Activated naive CD8-positive, alpha-beta T cell treated with anti-CD3 and anti-CD28 coated beads, Interleukin-2, amount 50 U/mL, for 24 hours (primary cell): ENCODE measurements at regions not wholly inside any gene's neighbourhood (a gene's known extent, or its start where the extent isn't known, plus 50 kb on each side); places are given as distances from the start of the nearest gene placed in this dataset.
"Not testable (repeated sequence)": the region's sequence is repeated elsewhere in the genome, so short reads cannot be mapped to it uniquely, and the experiment has no call there.

Source experiments
- ATAC-seq: fragments of 150-1000 bp; cut with Tn5 transposase; one replicate; pipeline ENCODE4 v1.10.0; 2021
- DNase-seq: peaks from one replicate; pipeline ENCODE4 v3.0.0; 2021
- H3K27ac Mint-ChIP-seq: one replicate; pipeline ENCODE4 v1.8.0; 2021; ENCODE audit warnings: mild to moderate bottlenecking, mixed read lengths
- H3K27me3 Mint-ChIP-seq: one replicate; pipeline ENCODE4 v1.8.0; 2021; ENCODE audit warnings: mixed read lengths
- H3K36me3 Mint-ChIP-seq: one replicate; pipeline ENCODE4 v1.8.0; 2021; ENCODE audit warnings: low read depth, mixed read lengths
- H3K4me1 Mint-ChIP-seq: one replicate; pipeline ENCODE4 v1.8.0; 2021; ENCODE audit warnings: mixed read lengths
- H3K4me3 Mint-ChIP-seq: one replicate; pipeline ENCODE4 v1.8.0; 2021; ENCODE audit warnings: mild to moderate bottlenecking, moderate library complexity, mixed read lengths
- H3K9me3 Mint-ChIP-seq: one replicate; pipeline ENCODE4 v1.8.0; 2021; ENCODE audit warnings: mixed read lengths

DNA sequence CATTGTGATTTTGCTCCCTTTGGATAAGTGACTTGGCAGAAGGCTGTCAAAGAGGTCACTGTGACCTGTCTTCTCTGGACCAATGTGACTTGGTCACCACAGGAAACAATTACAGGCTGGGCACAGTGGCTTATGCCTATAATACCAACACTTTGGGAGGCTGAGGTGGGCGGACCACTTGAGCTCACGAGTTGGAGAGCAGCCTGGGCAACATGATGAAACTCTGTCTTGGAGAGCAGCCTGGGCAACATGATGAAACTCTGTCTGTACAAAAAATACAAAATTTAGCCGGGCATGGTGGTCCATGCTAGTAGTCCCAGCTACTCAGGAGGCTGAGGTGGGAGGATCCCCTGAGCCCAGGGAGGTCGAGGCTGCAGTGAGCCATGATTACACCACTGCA lies 256.9 kb downstream of the FAM72C start:
- ATAC-seq, H3K4me1 Mint-ChIP-seq, H3K27ac Mint-ChIP-seq, H3K4me3 Mint-ChIP-seq, H3K9me3 Mint-ChIP-seq, H3K36me3 Mint-ChIP-seq, DNase-seq: not testable (repeated sequence)
- peaks cover 25% of the 10 kb centered on the region for H3K27me3 Mint-ChIP-seq

DNA sequence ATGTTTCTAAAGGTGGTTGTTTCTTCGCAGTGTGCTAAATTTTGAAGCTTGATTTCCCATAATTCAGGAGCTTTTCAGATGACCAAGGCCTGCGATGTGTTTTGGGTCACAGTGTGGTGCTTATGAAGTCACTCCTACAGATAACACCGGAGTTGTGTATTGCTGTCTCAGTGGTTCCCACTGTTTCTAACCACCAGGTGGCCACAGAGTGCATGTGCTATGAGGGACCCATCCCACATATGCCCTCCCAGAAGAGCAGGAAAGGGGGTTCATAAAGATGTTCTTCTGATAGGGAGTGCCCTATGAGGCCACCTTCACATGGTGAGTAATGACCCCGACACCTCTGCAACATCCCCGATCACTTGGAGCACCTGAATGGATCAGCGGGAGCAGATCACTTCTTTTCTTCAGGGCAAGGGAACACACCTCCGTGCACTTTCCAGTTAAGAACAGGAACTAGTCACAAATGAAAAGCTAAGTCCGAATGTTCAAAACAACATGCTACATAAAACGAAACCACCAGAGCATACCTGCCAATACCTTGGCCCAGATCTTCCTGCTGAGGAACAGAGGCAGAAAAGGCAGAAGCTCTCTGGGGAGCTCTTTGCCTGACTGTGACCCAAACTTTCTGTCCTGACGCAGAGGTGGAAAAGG lies 262.1 kb downstream of the FAM72C start:
- not testable (repeated sequence) for H3K36me3 Mint-ChIP-seq, H3K27ac Mint-ChIP-seq, H3K9me3 Mint-ChIP-seq, H3K4me3 Mint-ChIP-seq, H3K4me1 Mint-ChIP-seq, DNase-seq, ATAC-seq
- peaks cover 18% of the 10 kb centered on the region for H3K27me3 Mint-ChIP-seq

DNA sequence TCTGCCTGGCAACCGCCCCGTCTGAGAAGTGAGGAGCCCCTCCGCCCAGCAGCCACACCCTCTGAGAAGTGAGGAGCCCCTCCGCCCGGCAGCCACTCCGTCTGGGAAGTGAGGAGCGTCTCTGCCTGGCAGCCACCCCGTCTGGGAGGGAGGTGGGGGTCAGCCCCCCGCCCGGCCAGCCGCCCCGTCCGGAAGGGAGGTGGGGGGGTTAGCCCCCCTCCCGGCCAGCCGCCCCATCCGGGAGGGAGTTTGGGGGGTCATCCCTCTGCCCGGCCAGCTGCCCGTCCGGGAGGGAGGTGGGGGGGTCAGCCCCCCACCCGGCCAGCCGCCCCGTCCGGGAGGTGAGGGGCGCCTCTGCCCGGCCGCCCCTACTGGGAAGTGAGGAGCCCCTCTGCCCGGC lies 269.0 kb downstream of the FAM72C start:
- DNase-seq, H3K4me1 Mint-ChIP-seq, H3K36me3 Mint-ChIP-seq, H3K27ac Mint-ChIP-seq, H3K4me3 Mint-ChIP-seq, ATAC-seq, H3K9me3 Mint-ChIP-seq: not testable (repeated sequence)
- H3K27me3 Mint-ChIP-seq, result peaks cover 34% of the 10 kb centered on the region

DNA sequence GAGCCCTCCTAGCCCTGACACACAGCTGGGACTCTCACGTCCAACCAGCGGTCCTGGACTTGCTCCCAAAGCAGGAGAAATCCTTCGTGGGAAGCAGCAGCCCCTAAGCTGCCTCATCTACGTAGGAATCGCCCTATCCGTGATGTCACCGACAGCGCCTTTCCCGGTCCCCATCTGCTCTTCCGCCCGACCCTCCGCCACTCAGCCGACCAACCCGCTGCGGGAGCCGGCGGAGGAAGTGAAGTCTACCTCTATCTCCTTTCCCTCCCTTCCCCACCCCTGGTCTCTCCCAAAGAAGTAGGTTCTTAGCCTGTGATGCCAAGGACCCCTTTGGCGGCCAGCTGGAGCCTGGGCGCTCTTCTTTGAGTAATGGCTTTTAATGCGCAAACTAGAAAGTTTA lies 272.1 kb downstream of the FAM72C start:
- DNase-seq (no peak), ATAC-seq (no peak)
- Mint-ChIP-seq H3K36me3 (peaks cover 3% of the 10 kb centered on the region), H3K4me1 (peaks cover 4% of the 10 kb centered on the region), H3K27ac (no peak overlapping the region), H3K27me3 (peaks cover 47% of the 10 kb centered on the region), H3K9me3 (peaks cover 6% of the 10 kb centered on the region), H3K4me3 (no peak overlapping the region)

DNA sequence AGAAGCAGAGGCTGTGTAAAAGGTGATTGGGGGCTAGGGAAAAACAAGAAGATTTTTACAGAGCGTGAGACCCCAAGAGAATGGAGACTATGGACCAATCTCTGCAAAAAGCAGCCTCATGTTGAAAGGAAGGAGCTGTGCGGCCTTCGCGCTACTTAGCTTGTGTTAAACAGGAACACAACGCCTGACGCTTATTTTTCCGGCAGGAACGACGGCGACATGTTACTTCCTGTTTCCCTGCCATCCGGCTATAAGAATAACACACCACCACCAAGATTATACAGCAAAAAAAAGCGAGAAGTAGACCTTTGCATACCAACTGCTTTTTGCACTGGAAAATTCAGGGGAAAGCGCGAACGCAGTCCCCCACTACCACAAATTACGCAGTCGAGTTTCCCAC lies 272.7 kb downstream of the FAM72C start:
- Mint-ChIP-seq H3K27ac (no peak overlapping the region), H3K27me3 (peaks cover 52% of the 10 kb centered on the region), H3K36me3 (peaks cover 3% of the 10 kb centered on the region), H3K4me3 (no peak overlapping the region), H3K9me3 (peaks cover 6% of the 10 kb centered on the region), H3K4me1 (peaks cover 4% of the 10 kb centered on the region)
- no peak for DNase-seq
- no peak for ATAC-seq

DNA sequence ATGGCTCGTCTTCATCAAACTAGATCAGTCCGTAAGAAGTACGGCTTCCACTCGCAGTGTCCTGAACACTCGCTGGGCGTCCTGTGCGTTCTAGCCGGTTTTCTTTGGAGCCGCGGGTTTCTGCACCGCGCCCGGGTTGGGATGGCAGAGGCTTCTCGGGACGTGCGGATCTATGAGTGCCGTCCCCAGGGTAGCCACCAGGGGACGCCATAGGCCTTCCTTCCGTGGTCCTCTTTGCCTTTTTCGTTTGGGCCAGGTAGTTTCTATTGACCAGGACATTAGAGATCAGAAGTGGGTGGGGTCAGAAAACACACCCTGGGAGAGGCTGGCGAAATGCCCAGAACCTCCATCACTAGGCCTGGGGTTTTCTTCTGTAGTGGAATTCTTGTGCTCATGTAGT lies 273.8 kb downstream of the FAM72C start:
- Mint-ChIP-seq H3K9me3 (peaks cover 6% of the 10 kb centered on the region), H3K27ac (no peak overlapping the region), H3K27me3 (peaks cover 62% of the 10 kb centered on the region), H3K36me3 (peaks cover 3% of the 10 kb centered on the region), H3K4me1 (peaks cover 4% of the 10 kb centered on the region), H3K4me3 (no peak overlapping the region)
- no peak for ATAC-seq
- peak; percentile 23 for DNase-seq

DNA sequence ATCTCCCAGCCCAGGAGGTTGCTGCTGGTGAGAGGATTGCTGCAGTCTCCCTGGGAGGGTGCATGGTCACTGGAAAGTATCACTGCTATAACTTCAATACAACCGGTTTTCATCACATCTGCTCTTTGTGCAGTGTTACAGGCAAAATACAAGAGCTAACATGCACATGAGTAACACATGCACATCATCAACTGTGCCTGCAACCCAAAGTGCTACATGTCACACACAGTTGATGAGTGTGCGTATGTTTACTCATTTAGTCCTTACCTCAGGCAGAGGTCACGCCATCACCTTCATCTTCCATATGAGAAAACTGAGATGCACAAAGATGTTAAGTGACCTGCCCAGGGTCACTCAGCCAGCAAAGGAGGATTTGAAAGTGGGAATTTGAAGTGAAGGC lies 277.7 kb downstream of the FAM72C start:
- no peak for DNase-seq
- no peak for ATAC-seq
- H3K4me1 Mint-ChIP-seq, result peaks cover under 1% of the 10 kb centered on the region
- H3K27me3 Mint-ChIP-seq, result peaks cover 72% of the 10 kb centered on the region
- H3K9me3 Mint-ChIP-seq, result peaks cover 6% of the 10 kb centered on the region
- peaks cover 5% of the 10 kb centered on the region for H3K36me3 Mint-ChIP-seq
- H3K27ac Mint-ChIP-seq, result no peak overlapping the region
- H3K4me3 Mint-ChIP-seq, result no peak overlapping the region

DNA sequence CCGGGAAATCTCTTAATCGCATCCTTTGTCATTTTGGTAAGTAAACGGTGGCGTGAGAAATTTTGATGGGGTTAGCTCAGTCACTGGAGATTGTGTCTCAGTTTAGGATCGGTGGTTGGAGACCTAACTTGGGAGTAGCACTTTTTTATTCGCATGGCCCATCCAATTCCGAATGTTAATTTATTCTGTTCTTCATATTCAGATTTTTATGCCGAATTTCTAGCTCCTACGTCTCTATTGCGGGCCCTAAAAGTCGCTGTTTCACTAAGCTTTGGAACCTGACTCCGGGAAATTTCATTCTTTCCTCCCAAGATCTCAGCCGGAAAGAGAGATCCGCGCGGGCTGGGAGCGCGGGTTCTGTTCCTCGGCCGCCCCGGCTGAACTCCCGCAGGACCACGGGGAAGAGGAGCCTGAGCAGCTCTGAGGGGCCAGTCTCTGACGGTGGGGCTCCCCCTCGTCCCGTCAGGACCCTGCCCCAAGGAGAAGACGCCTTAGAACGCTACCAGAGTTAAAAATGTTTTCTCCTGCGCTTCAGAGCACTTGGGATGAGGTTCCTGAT lies 279.7 kb downstream of the FAM72C start:
- Mint-ChIP-seq H3K4me3 (no peak overlapping the region), H3K4me1 (no peaks in the 10 kb centered on the region), H3K27me3 (peaks cover 61% of the 10 kb centered on the region), H3K9me3 (no peaks in the 10 kb centered on the region), H3K36me3 (peaks cover 1% of the 10 kb centered on the region), H3K27ac (no peak overlapping the region)
- DNase-seq (no peak), ATAC-seq (no peak)

DNA sequence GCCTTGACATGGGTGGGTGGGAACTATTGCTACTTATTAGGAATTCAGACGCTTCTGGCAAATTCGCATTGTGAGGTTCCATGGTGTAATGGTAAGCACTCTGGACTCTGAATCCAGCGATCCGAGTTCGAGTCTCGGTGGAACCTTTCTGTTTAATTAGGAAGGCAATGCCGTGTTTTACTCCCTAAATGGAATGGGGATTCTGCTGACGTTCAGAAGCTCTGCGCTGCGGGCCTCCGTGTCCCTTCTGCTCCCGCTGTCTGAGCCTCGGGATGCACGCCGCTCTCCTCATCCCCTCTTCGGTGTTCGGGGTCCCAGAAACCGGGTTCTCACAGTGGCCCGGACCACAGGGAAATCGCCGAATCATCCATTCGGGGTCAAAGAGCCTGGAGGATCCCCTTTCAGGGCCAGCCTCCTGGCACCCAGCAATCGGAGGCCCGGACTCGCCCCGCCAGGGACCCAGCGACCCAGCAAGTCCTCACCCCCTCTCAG lies 280.3 kb downstream of the FAM72C start:
- no peaks in the 10 kb centered on the region for H3K4me1 Mint-ChIP-seq
- H3K27ac Mint-ChIP-seq, result no peak overlapping the region
- H3K9me3 Mint-ChIP-seq, result no peaks in the 10 kb centered on the region
- H3K4me3 Mint-ChIP-seq, result no peak overlapping the region
- ATAC-seq, result no peak
- peaks cover 1% of the 10 kb centered on the region for H3K36me3 Mint-ChIP-seq
- no peak for DNase-seq
- H3K27me3 Mint-ChIP-seq, result peaks cover 57% of the 10 kb centered on the region

DNA sequence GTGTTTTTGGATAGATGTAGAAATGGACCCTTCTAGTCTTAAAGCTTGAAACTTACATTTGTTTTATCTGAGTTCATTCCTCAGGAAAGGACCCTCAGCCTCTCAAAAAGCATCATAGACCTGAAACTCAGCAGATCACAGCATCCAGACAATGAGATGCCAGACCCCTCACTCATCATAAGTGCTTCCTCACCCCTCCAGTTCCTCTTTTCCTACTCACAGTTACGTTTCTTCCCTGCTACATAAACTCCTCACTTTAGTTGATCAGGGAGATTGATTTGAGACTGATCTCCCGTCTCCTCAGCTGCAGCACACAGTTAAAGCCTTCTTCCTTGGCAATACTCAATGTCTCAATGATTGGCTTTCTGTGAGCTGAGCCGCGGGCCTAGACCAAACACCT lies 282.0 kb downstream of the FAM72C start:
- Mint-ChIP-seq H3K27me3 (peaks cover 55% of the 10 kb centered on the region), H3K36me3 (peaks cover 1% of the 10 kb centered on the region), H3K9me3 (no peaks in the 10 kb centered on the region), H3K4me1 (no peaks in the 10 kb centered on the region), H3K27ac (no peak overlapping the region), H3K4me3 (no peak overlapping the region)
- ATAC-seq, result no peak
- DNase-seq, result no peak

DNA sequence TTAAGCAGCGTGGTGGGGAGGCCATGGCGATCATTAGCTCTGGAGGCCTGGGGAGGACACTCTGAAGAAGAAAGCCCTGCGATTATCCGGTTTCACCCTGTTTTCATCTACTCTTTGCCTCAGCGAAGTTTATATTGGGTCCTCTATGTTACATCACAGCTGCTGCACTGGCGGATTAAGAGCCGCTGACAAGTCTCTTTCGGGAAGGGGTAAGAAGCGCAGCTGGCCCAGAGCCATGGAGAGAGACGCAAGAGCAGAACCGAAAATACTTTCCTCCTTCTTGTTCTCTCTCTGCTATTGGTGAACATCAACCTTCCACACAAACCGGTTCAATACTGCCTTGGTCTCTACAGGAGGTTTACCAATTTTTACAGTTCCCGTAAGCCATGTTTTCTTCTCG lies 291.5 kb downstream of the FAM72C start:
- Mint-ChIP-seq H3K36me3 (no peaks in the 10 kb centered on the region), H3K27ac (no peak overlapping the region), H3K27me3 (peaks cover 17% of the 10 kb centered on the region), H3K4me3 (no peak overlapping the region), H3K9me3 (peaks cover 10% of the 10 kb centered on the region), H3K4me1 (no peaks in the 10 kb centered on the region)
- no peak for DNase-seq
- no peak for ATAC-seq

DNA sequence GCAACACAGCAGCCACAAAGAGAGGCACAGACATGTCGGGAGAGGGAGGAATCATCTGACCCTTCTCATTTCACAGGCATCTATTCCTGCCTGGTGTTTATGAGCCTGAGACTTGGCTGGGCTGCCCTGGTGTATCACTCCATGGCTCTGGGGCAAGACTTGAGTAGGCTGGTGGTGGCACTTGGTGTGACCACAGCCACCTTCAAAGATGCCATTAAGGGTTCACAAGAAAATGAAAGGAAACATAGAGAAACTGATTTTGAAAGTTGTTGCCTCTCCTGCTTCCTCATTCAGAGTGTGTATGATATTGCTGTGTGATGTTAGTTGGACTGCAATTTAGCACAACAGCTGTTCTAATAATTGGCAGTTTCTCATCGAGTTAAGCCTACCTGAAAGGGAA lies 298.8 kb downstream of the FAM72C start:
- ATAC-seq, result no peak
- H3K9me3 Mint-ChIP-seq, result peaks cover 21% of the 10 kb centered on the region
- no peak overlapping the region for H3K4me3 Mint-ChIP-seq

DNA sequence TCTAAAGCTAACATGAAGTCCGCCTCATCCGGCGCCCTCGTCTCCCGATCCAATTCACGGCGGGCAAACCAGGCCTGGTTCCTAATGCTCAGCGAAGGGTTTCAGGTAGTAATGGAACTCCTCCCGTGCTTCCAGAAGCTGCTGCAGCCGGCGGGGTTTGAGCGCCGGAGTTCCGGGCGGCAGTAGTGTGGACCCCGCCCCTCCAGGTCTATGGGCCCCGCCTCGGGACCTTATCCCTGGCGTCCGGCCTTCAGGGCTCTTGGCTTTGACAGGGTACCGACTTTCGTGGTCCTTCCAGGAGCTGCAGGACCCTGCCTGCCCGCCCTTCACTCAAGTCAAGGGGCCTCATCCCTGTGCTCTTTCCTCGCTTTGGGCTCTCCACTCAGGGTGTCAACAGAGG lies 304.1 kb downstream of the FAM72C start:
- Mint-ChIP-seq H3K27me3 (peaks cover 54% of the 10 kb centered on the region), H3K9me3 (peaks cover 18% of the 10 kb centered on the region), H3K36me3 (peaks cover 1% of the 10 kb centered on the region), H3K4me1 (no peaks in the 10 kb centered on the region), H3K27ac (no peak overlapping the region), H3K4me3 (no peak overlapping the region)
- no peak for ATAC-seq
- no peak for DNase-seq

More for the DNA sequence above, 298.8 kb downstream of the FAM72C start:
- H3K27me3 Mint-ChIP-seq, result peaks cover 32% of the 10 kb centered on the region
- H3K36me3 Mint-ChIP-seq, result no peaks in the 10 kb centered on the region
- H3K4me1 Mint-ChIP-seq, result no peaks in the 10 kb centered on the region
- no peak overlapping the region for H3K27ac Mint-ChIP-seq
- no peak for DNase-seq

DNA sequence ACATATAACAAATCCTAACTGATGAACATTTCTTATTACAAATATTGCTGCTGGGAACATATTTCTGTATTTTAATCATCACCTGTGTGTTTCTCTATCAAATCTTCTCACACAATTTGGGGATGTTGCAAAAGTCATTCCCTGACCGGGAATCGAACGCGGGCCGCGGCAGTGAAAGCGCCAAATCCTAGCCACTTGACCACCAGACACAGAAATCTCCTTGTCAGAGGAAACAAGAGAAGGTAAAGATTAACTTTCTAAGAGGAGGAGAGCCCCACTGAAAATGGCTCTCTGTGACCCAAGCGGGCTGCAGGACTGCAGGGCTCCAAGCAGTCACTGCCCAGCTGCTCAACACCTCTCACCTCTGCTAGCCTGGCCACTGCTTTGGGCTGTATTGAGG lies 304.9 kb downstream of the FAM72C start:
- H3K4me3 Mint-ChIP-seq, result no peak overlapping the region
- peaks cover 18% of the 10 kb centered on the region for H3K9me3 Mint-ChIP-seq
- peaks cover 2% of the 10 kb centered on the region for H3K4me1 Mint-ChIP-seq
- peaks cover 61% of the 10 kb centered on the region for H3K27me3 Mint-ChIP-seq
- ATAC-seq (no peak), DNase-seq (no peak)
- H3K36me3 Mint-ChIP-seq, result peaks cover 1% of the 10 kb centered on the region
- no peak overlapping the region for H3K27ac Mint-ChIP-seq

DNA sequence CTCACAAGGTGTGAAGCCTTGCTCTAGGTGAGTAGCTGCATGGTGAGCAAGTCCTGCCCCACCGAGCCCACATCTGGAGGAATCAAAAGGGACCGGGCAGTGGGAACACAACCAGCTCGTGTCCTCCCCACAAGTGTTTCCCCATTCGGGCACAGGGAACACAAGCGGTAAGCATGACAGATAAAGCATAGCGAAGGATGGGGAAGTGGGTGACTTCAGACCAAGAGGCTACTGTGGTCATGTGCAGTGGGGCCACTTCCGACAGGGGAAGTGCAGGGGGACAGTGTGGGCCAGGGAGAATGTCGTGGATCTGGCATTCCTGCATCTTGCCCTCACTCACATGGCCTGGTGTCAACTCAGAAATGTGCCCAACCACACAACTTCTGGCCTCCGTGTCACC lies 306.2 kb downstream of the FAM72C start:
- H3K27ac Mint-ChIP-seq, result no peak overlapping the region
- H3K27me3 Mint-ChIP-seq, result peaks cover 70% of the 10 kb centered on the region
- peaks cover 2% of the 10 kb centered on the region for H3K4me1 Mint-ChIP-seq
- ATAC-seq, result no peak
- H3K36me3 Mint-ChIP-seq, result peaks cover 1% of the 10 kb centered on the region
- DNase-seq, result no peak
- no peak overlapping the region for H3K4me3 Mint-ChIP-seq
- H3K9me3 Mint-ChIP-seq, result peaks cover 18% of the 10 kb centered on the region
